Mesenchymal stem cell (in vitro differentiated cells and primary cell): ENCODE measurements at regions not wholly inside any gene's neighbourhood (a gene's known extent, or its start where the extent isn't known, plus 50 kb on each side); places are given as distances from the start of the nearest gene placed in this dataset.

ENCODE experiments used
- DNase-seq: peaks from one replicate; pipeline ENCODE4 v3.0.0-alpha.2; 2013
- H2AFZ ChIP-seq: one replicate; pipeline ENCODE4 v1.6.1; 2013; ENCODE audit warnings: low read depth, mild to moderate bottlenecking, control low read depth, inconsistent platforms, low read length, moderate library complexity
- H2AK5ac ChIP-seq: 2 replicates; pipeline ENCODE4 v1.6.1; 2013; ENCODE audit warnings: low read length, moderate library complexity, mild to moderate bottlenecking, inconsistent platforms; ENCODE audit not compliant: severe bottlenecking
- H2BK120ac ChIP-seq: one replicate; pipeline ENCODE4 v1.6.1; 2013; ENCODE audit warnings: low read depth, mild to moderate bottlenecking, inconsistent platforms, low read length, moderate library complexity
- H2BK12ac ChIP-seq, 2 experiments: one replicate each; pipeline ENCODE4 v1.6.1; 2013; ENCODE audit warnings: inconsistent platforms in 2 of 2, low read length in 2 of 2, mild to moderate bottlenecking in 2 of 2, moderate library complexity in 2 of 2, control low read depth in 1 of 2
- H2BK15ac ChIP-seq: one replicate; pipeline ENCODE4 v1.6.1; 2013; ENCODE audit warnings: mild to moderate bottlenecking, low read depth, inconsistent platforms; ENCODE audit not compliant: poor library complexity, severe bottlenecking
- H2BK5ac ChIP-seq: 2 replicates; pipeline ENCODE4 v1.6.1; 2013; ENCODE audit warnings: low read depth, mild to moderate bottlenecking, low read length, control low read depth, inconsistent platforms; ENCODE audit not compliant: poor library complexity, severe bottlenecking
- H3K14ac ChIP-seq, 2 experiments: one replicate each; pipeline ENCODE4 v1.6.1; 2013; ENCODE audit warnings: inconsistent platforms in 2 of 2, low read length in 2 of 2, control low read depth in 1 of 2, mild to moderate bottlenecking in 1 of 2, moderate library complexity in 1 of 2
- H3K18ac ChIP-seq, 2 experiments: one replicate each; pipeline ENCODE4 v1.6.1; 2013; ENCODE audit warnings: inconsistent platforms in 2 of 2, low read length in 2 of 2, control low read depth in 1 of 2, low read depth in 1 of 2, mild to moderate bottlenecking in 1 of 2
- H3K23ac ChIP-seq, 2 experiments: one replicate each; pipeline ENCODE4 v1.6.1; 2013; ENCODE audit warnings: inconsistent platforms in 2 of 2, low read length in 2 of 2, mild to moderate bottlenecking in 2 of 2, moderate library complexity in 2 of 2, control low read depth in 1 of 2
- H3K27ac ChIP-seq: 2 replicates; pipeline ENCODE4 v1.5.1; 2013; ENCODE audit warnings: mild to moderate bottlenecking, moderate library complexity, low read length, control low read depth, inconsistent platforms; ENCODE audit not compliant: poor library complexity, severe bottlenecking
- H3K27me3 ChIP-seq, 2 experiments: 2 replicates each; pipeline versions ENCODE4 v1.6.1 to v1.7.0; 2013; ENCODE audit warnings: low read length in 2 of 2, mild to moderate bottlenecking in 2 of 2, moderate library complexity in 2 of 2, control low read depth in 1 of 2, inconsistent platforms in 1 of 2; ENCODE audit not compliant: control insufficient read depth in 1 of 2, insufficient read depth in 1 of 2
- H3K36me3 ChIP-seq, 2 experiments: 2 replicates each; pipeline versions ENCODE4 v1.6.1 to v1.7.0; 2013; ENCODE audit warnings: low read length in 2 of 2, control low read depth in 1 of 2, inconsistent platforms in 1 of 2, low read depth in 1 of 2, mild to moderate bottlenecking in 1 of 2; ENCODE audit not compliant: insufficient read depth in 2 of 2, control insufficient read depth in 1 of 2
- H3K4ac ChIP-seq, 2 experiments: one replicate each; pipeline ENCODE4 v1.6.1; 2013; ENCODE audit warnings: inconsistent platforms in 2 of 2, low read length in 2 of 2, mild to moderate bottlenecking in 2 of 2, moderate library complexity in 2 of 2, control low read depth in 1 of 2, low read depth in 1 of 2
- H3K4me1 ChIP-seq: 2 replicates; pipeline ENCODE4 v1.6.1; 2013; ENCODE audit warnings: low read depth, low read length, control low read depth; ENCODE audit not compliant: control insufficient read depth, insufficient read depth
- H3K4me2 ChIP-seq: 2 replicates; pipeline ENCODE4 v1.6.1; 2013; ENCODE audit warnings: low read length, mild to moderate bottlenecking, inconsistent platforms; ENCODE audit not compliant: poor library complexity, severe bottlenecking
- H3K4me3 ChIP-seq, 2 experiments: 2 replicates each; pipeline versions ENCODE4 v1.5.1 to v1.7.0; 2013; ENCODE audit warnings: low read length in 2 of 2, mild to moderate bottlenecking in 2 of 2, control low read depth in 1 of 2, low read depth in 1 of 2; ENCODE audit not compliant: insufficient read depth in 1 of 2
- H3K79me1 ChIP-seq: replicated peaks from 2 replicates; pipeline ENCODE4 v1.6.1; 2013; ENCODE audit warnings: mild to moderate bottlenecking, control low read depth, low read length, inconsistent platforms; ENCODE audit not compliant: poor library complexity, severe bottlenecking
- H3K9ac ChIP-seq: 2 replicates; pipeline ENCODE4 v1.7.0; 2013; ENCODE audit warnings: mild to moderate bottlenecking, low read length, moderate library complexity
- H3K9me3 ChIP-seq: 2 replicates; pipeline ENCODE4 v1.7.0; 2013; ENCODE audit warnings: mild to moderate bottlenecking, low read length; ENCODE audit not compliant: control insufficient read depth
- H4K8ac ChIP-seq: one replicate; pipeline ENCODE4 v1.6.1; 2013; ENCODE audit warnings: inconsistent platforms, mild to moderate bottlenecking, low read length, moderate library complexity
- H4K91ac ChIP-seq: one replicate; pipeline ENCODE4 v1.6.1; 2013; ENCODE audit warnings: mild to moderate bottlenecking, low read length, inconsistent platforms
- WGBS: methylation state at CpG from one replicate; pipeline ENCODE4 v1.1.7; 2013; ENCODE audit warnings: mixed read lengths; 5-methylcytosine and 5-hydroxymethylcytosine counted together

GRCh38 chr3:178415384-178415783 is 120.9 kb upstream of the KCNMB2 start:
- H3K4me1 ChIP-seq = no peaks in the 10 kb centered on the region
- no peaks in the 10 kb centered on the region for H3K27me3 ChIP-seq
- H3K4me2 ChIP-seq = no peak overlapping the region
- H3K9me3 ChIP-seq = no peaks in the 10 kb centered on the region
- H3K27ac ChIP-seq = no peak overlapping the region
- 97% methylated on average over 8 of the region's 8 CpGs for WGBS
- H3K18ac ChIP-seq = no peak overlapping the region
- no peak overlapping the region for H2BK120ac ChIP-seq
- no peak overlapping the region for H2BK5ac ChIP-seq
- no peak overlapping the region for H3K4me3 ChIP-seq
- H2AFZ ChIP-seq = no peak overlapping the region
- DNase-seq = no peak
- no peaks in the 10 kb centered on the region for H3K79me1 ChIP-seq
- no peak overlapping the region for H3K4ac ChIP-seq
- no peaks in the 10 kb centered on the region for H3K36me3 ChIP-seq
- H3K23ac ChIP-seq = no peak overlapping the region
- H3K9ac ChIP-seq = no peak overlapping the region
- no peak overlapping the region for H4K8ac ChIP-seq
- H3K14ac ChIP-seq = no peak overlapping the region
- no peak overlapping the region for H4K91ac ChIP-seq
- no peak overlapping the region for H2BK12ac ChIP-seq
- no peak overlapping the region for H2BK15ac ChIP-seq
- H2AK5ac ChIP-seq = no peak overlapping the region

- no peak overlapping the region for H2AK5ac ChIP-seq
- no peak overlapping the region for H3K4me3 ChIP-seq
- no peak for DNase-seq
- H4K91ac ChIP-seq = no peak overlapping the region
- no peak overlapping the region for H3K4me2 ChIP-seq
- H2BK15ac ChIP-seq = no peak overlapping the region
- no peak overlapping the region for H3K27ac ChIP-seq
- no peak overlapping the region for H2BK12ac ChIP-seq
- no peaks in the 10 kb centered on the region for H3K9me3 ChIP-seq
- H4K8ac ChIP-seq = no peak overlapping the region
- H3K23ac ChIP-seq = no peak overlapping the region
- H3K18ac ChIP-seq = no peak overlapping the region
- H2AFZ ChIP-seq = no peak overlapping the region
- no peak overlapping the region for H2BK5ac ChIP-seq
- no peak overlapping the region for H3K14ac ChIP-seq
- no peaks in the 10 kb centered on the region for H3K27me3 ChIP-seq
- no peaks in the 10 kb centered on the region for H3K79me1 ChIP-seq
- no peaks in the 10 kb centered on the region for H3K36me3 ChIP-seq
- H3K4me1 ChIP-seq = no peaks in the 10 kb centered on the region
- H3K9ac ChIP-seq = no peak overlapping the region
- WGBS = 98% methylated on average over 4 of the region's 4 CpGs
- no peak overlapping the region for H3K4ac ChIP-seq
- no peak overlapping the region for H2BK120ac ChIP-seq
Observed at GRCh38 chr3:178417736-178418135, 118.5 kb upstream of the KCNMB2 start.

- Histone ChIP-seq H2BK15ac (no peak overlapping the region), H3K23ac (no peak overlapping the region), H3K4me3 (peak overlapping the region in 1 of 2 experiments; percentile 46), H2BK5ac (no peak overlapping the region), H3K4me1 (no peaks in the 10 kb centered on the region), H3K27me3 (no peaks in the 10 kb centered on the region), H3K4me2 (peak overlapping the region; percentile 5), H4K8ac (peak overlapping the region; percentile 19), H4K91ac (no peak overlapping the region), H3K36me3 (no peaks in the 10 kb centered on the region), H3K9me3 (no peaks in the 10 kb centered on the region), H3K18ac (peak overlapping the region in 1 of 2 experiments; percentile 16), H3K27ac (peak overlapping the region; percentile 49), H3K9ac (peak overlapping the region; percentile 48), H2BK12ac (peak overlapping the region in 1 of 2 experiments; percentile 77), H3K14ac (no peak overlapping the region), H3K4ac (no peak overlapping the region), H2AK5ac (no peak overlapping the region), H2AFZ (peak overlapping the region; percentile 69), H2BK120ac (no peak overlapping the region), H3K79me1 (no peaks in the 10 kb centered on the region)
- 51% methylated on average over 4 of the region's 4 CpGs for WGBS
- peak; percentile 56 for DNase-seq
Observed at GRCh38 chr3:178419071-178419470, 117.2 kb upstream of the KCNMB2 start.

GRCh38 chr3:178420033-178420432 is 116.2 kb upstream of the KCNMB2 start:
- Histone ChIP-seq H3K4me3 (no peak overlapping the region), H3K4me1 (no peaks in the 10 kb centered on the region), H2AK5ac (no peak overlapping the region), H2BK15ac (no peak overlapping the region), H3K27me3 (no peaks in the 10 kb centered on the region), H3K9ac (no peak overlapping the region), H2AFZ (no peak overlapping the region), H4K91ac (no peak overlapping the region), H2BK5ac (no peak overlapping the region), H3K9me3 (no peaks in the 10 kb centered on the region), H2BK12ac (no peak overlapping the region), H3K23ac (no peak overlapping the region), H3K14ac (no peak overlapping the region), H2BK120ac (no peak overlapping the region), H3K18ac (no peak overlapping the region), H3K36me3 (no peaks in the 10 kb centered on the region), H3K79me1 (no peaks in the 10 kb centered on the region), H4K8ac (no peak overlapping the region), H3K27ac (no peak overlapping the region), H3K4me2 (no peak overlapping the region), H3K4ac (no peak overlapping the region)
- no peak for DNase-seq
- WGBS = no CpG with 5 or more reads among the region's 1 CpG
